ENCODE measurements at regions not wholly inside any gene's neighbourhood (a gene's known extent, or its start where the extent isn't known, plus 50 kb on each side); places are given as distances from the start of the nearest gene placed in this dataset.

DNA sequence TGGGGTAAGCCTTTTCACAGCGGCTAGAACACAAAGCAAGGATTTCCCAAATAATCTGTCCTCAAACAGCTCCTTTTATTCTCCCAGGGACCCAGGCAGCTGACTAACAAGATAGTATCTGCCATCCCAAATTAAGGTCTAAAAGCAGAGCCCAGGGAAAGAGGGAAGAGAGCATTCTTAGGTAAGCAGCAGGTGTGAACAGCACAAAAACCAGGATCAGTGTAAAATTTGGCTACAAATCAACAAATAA is 79.9 kb downstream of the RBMXL2 start:
- TF ChIP-seq, protein P1, sequence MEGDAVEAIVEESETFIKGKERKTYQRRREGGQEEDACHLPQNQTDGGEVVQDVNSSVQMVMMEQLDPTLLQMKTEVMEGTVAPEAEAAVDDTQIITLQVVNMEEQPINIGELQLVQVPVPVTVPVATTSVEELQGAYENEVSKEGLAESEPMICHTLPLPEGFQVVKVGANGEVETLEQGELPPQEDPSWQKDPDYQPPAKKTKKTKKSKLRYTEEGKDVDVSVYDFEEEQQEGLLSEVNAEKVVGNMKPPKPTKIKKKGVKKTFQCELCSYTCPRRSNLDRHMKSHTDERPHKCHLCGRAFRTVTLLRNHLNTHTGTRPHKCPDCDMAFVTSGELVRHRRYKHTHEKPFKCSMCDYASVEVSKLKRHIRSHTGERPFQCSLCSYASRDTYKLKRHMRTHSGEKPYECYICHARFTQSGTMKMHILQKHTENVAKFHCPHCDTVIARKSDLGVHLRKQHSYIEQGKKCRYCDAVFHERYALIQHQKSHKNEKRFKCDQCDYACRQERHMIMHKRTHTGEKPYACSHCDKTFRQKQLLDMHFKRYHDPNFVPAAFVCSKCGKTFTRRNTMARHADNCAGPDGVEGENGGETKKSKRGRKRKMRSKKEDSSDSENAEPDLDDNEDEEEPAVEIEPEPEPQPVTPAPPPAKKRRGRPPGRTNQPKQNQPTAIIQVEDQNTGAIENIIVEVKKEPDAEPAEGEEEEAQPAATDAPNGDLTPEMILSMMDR (IDR thresholded peaks at IDR 0.05; ENCODE audit: borderline replicate concordance, extremely low read depth, low read length, poor library complexity, severe bottlenecking), result no peak
- no peak for TF ChIP-seq EZH2 (IDR thresholded peaks at IDR 0.05; ENCODE audit: borderline replicate concordance, low read depth, low read length, severe bottlenecking)
